WTC11 (cell line): ENCODE measurements at regions not wholly inside any gene's neighbourhood (a gene's known extent, or its start where the extent isn't known, plus 50 kb on each side); places are given as distances from the start of the nearest gene placed in this dataset.

Experiments used
- CBFB ChIP-seq: sonication (generic); formaldehyde crosslinking; IDR thresholded peaks from 2 replicates; pipeline ENCODE4 v1.8.1; 2022; ENCODE audit warnings: mild to moderate bottlenecking, low read depth, missing genetic modification reagents
- CREB1 ChIP-seq: sonication (generic); formaldehyde crosslinking; IDR thresholded peaks from 2 replicates; pipeline ENCODE4 v1.8.0; 2023; ENCODE audit warnings: mild to moderate bottlenecking, missing genetic modification reagents
- KAT7 ChIP-seq: sonication (generic); formaldehyde crosslinking; IDR thresholded peaks from 2 replicates; pipeline ENCODE4 v1.8.1; 2023; ENCODE audit warnings: missing genetic modification reagents, mild to moderate bottlenecking, borderline replicate concordance
- TEAD4 ChIP-seq: sonication (generic); formaldehyde crosslinking; IDR thresholded peaks from 2 replicates; pipeline ENCODE4 v1.8.0; 2022; ENCODE audit warnings: mild to moderate bottlenecking, missing genetic modification reagents
- ZNF425 ChIP-seq: fragments of 250-450 bp; sonication (Bioruptor Pico); conservative IDR thresholded peaks from 2 replicates; pipeline ENCODE4 v1.9.0; 2021; ENCODE audit warnings: mild to moderate bottlenecking
- ZNF512 ChIP-seq: sonication (generic); formaldehyde crosslinking; IDR thresholded peaks from 2 replicates; pipeline ENCODE4 v1.8.1; 2022; ENCODE audit warnings: missing genetic modification reagents, borderline replicate concordance
- TF ChIP-seq, protein P1 (sequence below): sonication (generic); formaldehyde crosslinking; IDR thresholded peaks from 2 replicates; pipeline ENCODE4 v1.8.0; 2023; ENCODE audit warnings: missing genetic modification reagents
- TF ChIP-seq, protein P2 (sequence below): sonication (generic); formaldehyde crosslinking; IDR thresholded peaks from 2 replicates; pipeline ENCODE4 v1.8.1; 2022; ENCODE audit warnings: mild to moderate bottlenecking, moderate library complexity, missing genetic modification reagents
- TF ChIP-seq, protein P3 (sequence below): fragments of 200-600 bp; IDR thresholded peaks from 2 replicates; pipeline ENCODE4 v1.8.0; 2022; ENCODE audit warnings: antibody characterized with exemption
- TF ChIP-seq, protein P4 (sequence below): fragments of 250-450 bp; sonication (Bioruptor Pico); IDR thresholded peaks from 2 replicates; pipeline ENCODE4 v2.1.2; 2022; ENCODE audit warnings: mild to moderate bottlenecking, moderate library complexity

DNA sequence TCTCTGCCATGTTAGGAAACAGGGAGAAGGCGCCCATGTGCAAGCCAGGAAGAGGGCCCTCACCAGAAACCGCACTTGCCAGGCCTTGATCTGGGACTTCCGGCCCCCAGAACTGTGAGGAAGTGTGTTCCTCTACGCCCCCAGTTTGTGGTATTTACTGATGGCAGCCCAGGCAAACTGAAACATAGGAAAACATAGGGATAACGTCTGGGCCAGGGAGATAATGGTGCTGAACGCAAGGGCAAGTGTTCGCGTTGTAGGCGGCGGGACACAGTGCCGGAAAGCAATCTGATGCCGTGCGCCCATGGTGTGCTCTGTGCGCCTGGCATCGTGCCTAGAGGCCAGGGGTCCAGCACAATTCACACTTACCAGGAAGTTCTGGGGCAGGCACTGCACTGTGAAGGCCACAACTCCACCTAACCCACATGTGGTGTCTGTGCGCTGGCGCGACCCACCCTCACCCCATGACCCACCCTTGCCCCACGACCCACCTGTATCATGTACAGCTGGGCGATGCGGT, 53.6 kb downstream of the ARL6IP4 start:
- TF ChIP-seq, protein P1, sequence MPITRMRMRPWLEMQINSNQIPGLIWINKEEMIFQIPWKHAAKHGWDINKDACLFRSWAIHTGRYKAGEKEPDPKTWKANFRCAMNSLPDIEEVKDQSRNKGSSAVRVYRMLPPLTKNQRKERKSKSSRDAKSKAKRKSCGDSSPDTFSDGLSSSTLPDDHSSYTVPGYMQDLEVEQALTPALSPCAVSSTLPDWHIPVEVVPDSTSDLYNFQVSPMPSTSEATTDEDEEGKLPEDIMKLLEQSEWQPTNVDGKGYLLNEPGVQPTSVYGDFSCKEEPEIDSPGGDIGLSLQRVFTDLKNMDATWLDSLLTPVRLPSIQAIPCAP: no peak
- TF ChIP-seq, protein P2, sequence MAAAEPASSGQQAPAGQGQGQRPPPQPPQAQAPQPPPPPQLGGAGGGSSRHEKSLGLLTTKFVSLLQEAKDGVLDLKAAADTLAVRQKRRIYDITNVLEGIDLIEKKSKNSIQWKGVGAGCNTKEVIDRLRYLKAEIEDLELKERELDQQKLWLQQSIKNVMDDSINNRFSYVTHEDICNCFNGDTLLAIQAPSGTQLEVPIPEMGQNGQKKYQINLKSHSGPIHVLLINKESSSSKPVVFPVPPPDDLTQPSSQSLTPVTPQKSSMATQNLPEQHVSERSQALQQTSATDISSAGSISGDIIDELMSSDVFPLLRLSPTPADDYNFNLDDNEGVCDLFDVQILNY (CRISPR knock-in tag): no peak
- TF ChIP-seq CBFB (CRISPR knock-in tag): no peak
- TF ChIP-seq, protein P3, sequence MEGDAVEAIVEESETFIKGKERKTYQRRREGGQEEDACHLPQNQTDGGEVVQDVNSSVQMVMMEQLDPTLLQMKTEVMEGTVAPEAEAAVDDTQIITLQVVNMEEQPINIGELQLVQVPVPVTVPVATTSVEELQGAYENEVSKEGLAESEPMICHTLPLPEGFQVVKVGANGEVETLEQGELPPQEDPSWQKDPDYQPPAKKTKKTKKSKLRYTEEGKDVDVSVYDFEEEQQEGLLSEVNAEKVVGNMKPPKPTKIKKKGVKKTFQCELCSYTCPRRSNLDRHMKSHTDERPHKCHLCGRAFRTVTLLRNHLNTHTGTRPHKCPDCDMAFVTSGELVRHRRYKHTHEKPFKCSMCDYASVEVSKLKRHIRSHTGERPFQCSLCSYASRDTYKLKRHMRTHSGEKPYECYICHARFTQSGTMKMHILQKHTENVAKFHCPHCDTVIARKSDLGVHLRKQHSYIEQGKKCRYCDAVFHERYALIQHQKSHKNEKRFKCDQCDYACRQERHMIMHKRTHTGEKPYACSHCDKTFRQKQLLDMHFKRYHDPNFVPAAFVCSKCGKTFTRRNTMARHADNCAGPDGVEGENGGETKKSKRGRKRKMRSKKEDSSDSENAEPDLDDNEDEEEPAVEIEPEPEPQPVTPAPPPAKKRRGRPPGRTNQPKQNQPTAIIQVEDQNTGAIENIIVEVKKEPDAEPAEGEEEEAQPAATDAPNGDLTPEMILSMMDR: no peak
- no peak for TF ChIP-seq ZNF512 (CRISPR knock-in tag)
- TF ChIP-seq CREB1 (CRISPR knock-in tag): no peak
- TF ChIP-seq TEAD4 (CRISPR knock-in tag): no peak
- TF ChIP-seq ZNF425 (CRISPR knock-in tag): no peak
- no peak for TF ChIP-seq KAT7 (CRISPR knock-in tag)
- TF ChIP-seq, protein P4, sequence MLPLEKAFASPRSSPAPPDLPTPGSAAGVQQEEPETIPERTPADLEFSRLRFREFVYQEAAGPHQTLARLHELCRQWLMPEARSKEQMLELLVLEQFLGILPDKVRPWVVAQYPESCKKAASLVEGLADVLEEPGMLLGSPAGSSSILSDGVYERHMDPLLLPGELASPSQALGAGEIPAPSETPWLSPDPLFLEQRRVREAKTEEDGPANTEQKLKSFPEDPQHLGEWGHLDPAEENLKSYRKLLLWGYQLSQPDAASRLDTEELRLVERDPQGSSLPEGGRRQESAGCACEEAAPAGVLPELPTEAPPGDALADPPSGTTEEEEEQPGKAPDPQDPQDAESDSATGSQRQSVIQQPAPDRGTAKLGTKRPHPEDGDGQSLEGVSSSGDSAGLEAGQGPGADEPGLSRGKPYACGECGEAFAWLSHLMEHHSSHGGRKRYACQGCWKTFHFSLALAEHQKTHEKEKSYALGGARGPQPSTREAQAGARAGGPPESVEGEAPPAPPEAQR: no peak
